ENCODE measurements at regions not wholly inside any gene's neighbourhood (a gene's known extent, or its start where the extent isn't known, plus 50 kb on each side); places are given as distances from the start of the nearest gene placed in this dataset.
A peak's percentile ranks its signal among the peaks of the same experiment; 100 is the strongest.

DNA sequence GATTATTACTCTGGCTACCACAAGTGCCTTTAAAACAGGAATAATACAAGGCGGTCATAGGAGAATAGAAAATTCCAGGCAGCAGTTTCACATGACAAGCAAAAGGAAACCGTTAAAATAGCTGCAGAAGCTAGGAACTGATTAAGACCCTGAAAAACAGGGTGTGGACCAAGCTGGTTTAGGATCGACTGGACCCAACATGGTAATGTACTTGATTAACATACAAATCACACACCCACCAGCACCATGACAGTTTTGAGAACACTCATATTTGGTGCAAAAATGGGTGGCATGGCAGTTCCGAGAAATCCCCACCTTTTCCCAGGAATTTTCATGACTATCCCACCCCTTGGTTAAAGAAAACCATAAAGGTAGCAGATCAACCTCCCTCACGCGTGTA is 51.9 kb upstream of the TMEM163 start:
- DNase-seq (ENCODE audit: low read depth), result no peak

- no peak for DNase-seq (ENCODE audit: low read depth)
Observed at GRCh38 chr2:134771313-134771801, 52.6 kb upstream of the TMEM163 start.

- no peak for DNase-seq (ENCODE audit: low read depth)
Observed at GRCh38 chr2:134772493-134773169, 53.8 kb upstream of the TMEM163 start.

DNA sequence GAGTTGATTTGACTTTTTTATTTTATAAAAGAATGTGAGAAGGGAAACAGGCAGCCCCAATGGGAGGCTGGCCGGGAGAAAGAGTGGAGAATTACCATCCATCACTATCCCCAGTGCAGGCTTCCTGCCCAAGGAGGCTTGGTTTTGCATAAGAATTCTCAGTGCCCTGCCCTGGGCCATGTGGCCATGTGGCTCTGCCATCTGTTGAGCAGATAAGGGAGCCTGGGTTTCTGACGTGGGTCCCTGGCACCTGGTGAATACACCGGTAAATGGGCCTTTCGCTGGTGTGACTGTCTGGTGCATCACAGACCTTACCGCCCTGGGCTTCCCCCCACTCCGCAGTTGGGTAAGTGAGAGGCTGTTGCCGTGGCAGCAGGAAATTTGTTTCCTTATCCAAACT is 54.5 kb upstream of the TMEM163 start:
- DNase-seq (ENCODE audit: low read depth), result no peak

DNA sequence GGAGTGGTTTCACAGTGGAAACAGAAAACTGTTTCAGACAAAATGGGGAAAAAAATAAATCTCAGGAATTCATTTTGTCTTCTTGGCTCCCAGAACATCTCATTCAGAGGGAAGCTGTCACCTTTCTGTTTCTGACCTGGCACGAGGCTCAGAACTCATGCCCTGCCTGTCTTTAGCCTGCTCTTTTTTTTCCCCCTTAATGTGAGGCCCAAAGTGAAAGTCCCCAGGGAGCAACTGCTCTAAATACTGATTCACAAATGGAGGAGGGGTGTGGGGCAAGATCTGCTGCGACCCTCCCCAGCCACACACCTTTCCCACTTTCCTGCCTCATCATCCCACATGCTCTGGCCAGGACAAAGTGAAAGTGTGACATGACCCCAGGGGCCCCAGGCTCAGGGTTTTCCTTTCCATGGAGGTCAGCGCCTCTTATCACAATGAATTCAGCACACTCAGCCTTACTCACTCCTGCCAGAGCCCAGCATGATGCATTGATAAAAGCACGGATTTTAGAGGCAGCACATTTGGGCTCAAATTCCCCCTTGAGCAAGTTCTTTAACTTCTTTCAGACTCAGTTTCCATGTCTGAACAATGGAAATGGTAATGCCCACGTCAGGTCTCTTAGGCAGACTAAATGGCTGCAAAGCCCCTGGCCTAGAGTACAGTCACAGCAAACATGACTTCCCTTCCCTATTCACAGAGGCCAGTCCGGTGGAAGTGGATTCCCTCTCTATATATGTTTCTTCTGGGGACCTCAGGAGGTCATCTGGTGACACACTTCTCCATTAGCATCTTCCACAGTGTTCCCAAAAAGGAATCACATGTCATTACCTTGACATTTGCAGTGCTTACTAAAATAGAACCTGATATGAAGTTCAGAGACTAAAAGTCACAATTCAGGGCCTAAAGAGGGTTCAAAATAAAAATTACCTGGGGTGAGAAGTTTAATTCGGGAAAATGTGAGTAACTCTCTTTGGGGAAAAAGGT is 55.3 kb upstream of the TMEM163 start:
- DNase-seq (ENCODE audit: low read depth), result peak; percentile 39

DNA sequence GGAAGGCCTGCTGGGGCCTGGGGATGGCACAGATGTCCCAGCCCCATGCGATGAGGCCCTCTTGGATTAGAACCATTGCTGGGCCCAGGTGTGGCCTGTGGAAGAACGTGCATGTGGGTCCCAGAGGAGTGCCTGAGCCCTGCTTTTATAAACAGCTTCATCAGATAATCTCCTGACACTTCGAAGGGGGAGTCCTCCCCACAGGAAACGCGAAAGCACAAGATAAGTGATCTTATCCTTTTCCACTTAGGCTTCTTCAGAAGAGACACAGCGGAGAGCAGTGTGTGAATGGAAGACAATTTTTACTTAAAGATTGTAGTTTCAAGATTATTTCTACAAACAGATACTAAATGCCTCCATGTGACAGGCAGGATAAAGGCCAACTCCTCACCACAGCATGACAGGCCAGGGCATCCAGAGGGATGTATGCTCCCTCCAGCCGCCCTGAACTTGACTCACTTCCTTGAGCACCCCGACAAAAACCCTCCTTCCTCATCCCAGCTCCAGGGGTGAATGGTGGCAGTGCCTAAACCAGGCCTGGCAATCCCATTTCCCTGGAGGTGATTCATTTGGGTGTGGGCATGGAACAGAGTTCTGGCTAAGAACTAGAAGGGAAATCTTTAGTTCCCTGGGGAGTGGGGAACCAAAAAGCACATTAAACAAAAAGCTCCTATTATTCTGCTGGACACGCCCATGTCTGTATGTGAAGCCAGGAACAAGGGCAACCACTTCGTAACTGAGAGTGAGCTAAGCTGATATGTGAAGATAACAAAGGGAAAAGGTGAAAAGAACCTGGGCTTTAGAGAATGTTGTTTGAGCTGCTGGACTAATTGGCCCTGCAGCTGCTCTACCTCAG is 56.2 kb upstream of the TMEM163 start:
- DNase-seq (ENCODE audit: low read depth), result no peak

DNA sequence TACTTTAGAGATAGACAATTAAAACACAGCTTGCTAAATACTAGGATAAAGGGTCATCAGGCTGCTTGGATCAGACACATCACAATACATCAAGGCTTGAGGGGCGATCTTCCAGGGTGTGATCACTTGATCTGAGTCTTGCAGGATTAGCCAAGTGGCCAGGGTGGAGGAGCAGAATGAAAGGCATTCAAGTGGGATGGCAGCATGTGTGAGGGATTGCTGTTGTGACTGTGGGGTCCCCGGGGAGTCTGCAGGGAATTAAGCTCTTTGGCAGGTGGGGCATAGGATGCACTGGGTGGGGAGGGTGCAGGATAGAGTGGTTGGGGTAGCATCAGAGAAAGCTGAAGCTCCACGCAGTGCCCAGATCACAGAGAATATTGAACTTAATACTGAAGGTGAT is 58.0 kb upstream of the TMEM163 start:
- no peak for DNase-seq (ENCODE audit: low read depth)

- DNase-seq (ENCODE audit: low read depth), result no peak
Observed at GRCh38 chr2:134777593-134777992, 58.8 kb upstream of the TMEM163 start.

DNA sequence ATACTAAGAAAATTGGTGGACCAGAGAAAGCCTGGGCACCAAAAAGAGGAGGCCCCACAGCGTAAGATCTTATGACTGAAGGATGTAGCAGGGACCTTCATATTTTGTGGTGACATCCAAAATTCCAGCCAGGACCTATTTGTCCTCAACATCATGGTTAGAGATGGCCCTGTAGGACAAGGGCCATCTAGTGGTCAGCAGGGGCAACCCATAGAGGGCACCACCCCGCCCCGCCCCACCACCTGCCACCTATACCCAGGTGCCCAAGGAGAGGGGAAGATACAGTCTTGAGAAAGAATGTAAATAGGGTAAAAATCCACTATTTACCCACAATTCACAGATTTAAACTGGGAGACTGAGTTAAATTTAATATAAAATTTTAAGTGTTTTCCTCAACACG is 59.6 kb upstream of the TMEM163 start:
- no peak for DNase-seq (ENCODE audit: low read depth)

DNA sequence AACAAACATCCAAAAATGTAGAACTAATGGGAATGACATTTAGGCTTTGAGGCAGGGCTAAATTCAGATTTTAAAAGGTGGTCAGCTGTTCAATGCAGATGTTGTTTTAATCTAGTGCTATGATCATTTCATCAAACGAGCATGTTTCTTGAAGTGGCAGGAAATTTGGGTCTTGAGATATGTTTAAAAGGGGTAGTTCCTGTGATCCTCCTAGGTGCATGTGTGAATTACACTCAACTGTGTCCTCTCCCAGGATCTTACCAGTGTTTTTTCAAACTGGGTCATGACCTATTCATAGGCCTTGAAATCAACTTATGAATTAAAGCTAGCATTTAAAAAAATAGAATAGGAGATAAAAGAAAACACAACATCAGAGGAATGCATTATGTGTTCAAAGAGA is 57.4 kb upstream of the ACMSD start:
- DNase-seq (ENCODE audit: low read depth), result no peak

DNA sequence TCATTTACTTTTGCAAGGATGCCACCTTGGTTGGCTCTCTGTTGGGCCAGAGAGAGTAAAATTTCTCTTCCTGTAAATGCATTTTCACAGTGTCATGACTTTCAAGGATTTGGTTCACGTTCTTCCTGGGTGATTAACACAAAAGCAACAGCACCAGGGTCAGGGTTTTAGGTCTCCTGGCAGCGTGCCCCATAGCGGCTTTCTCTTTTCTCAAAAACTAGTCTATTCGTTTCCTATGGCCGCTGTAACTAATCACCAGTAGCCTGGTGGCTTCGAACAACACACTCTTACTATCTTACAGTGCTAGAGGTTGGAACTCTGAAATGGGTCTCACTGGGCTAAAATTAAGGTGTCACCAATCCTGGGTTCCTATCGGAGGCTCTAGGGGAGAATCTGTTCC is 56.3 kb upstream of the ACMSD start:
- DNase-seq (ENCODE audit: low read depth), result no peak

DNA sequence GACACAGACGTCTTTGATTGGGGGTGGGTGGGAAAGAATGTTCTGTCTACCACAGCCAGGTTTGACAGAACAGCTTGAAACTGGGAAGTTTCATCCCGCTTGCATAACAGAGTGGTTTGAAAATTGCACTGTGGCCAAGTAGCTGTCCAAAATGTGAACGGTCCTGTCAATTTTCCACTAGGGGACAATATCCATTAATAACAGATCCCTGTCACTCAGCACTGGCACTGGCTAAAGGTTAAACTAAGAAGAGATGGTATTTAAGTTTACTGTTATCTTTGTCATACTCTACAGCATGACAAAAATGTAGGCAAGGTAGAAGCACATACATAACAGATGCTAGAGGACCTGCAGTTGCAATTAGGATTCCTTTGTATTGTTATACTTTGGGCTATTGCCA is 55.6 kb upstream of the ACMSD start:
- DNase-seq (ENCODE audit: low read depth), result peak; percentile 46

DNA sequence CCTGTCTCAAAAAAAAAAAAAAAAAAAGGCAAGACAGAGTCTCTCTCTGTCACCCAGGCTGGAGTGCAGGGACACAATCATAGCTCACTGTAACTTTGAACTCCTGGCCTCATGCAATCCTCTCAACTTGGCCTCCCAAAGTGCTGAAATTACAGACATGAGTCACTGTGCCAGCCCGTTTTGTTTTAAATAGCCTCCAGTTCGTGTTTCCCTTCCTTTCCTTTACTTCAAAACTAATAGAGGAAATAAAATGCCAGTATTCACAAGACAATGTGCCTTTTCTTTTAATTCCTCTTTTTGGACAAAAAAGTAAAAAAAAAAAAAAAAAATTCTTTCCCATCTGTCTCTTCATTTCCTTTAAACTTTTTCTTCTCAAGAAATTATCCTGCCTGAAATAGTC is 54.5 kb upstream of the ACMSD start:
- DNase-seq (ENCODE audit: low read depth), result no peak

- DNase-seq (ENCODE audit: low read depth), result no peak
Observed at GRCh38 chr2:134785659-134786430, 52.6 kb upstream of the ACMSD start.

DNA sequence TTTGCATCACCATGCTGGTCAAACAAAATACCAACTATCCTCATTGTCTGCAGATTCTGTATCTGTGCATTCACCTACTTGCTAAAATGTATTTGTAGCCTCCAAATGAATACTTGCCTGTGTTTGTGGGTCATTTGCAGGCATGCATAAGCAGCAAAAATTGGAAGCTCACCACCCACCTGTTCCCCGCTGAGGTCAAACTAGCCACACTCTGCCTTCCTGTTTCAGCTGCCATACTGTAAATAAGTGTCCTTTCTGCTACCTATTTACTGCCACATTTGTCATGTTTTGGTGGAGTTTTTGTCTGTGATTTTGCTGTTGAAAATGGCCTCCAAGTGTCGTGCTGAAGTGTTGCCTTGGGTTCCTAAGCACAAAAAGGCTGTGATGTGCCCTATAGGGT is 50.0 kb upstream of the ACMSD start:
- peak; percentile 34 for DNase-seq (ENCODE audit: low read depth)

Measured in myocyte (in vitro differentiated cells).